ENCODE measurements at regions not wholly inside any gene's neighbourhood (a gene's known extent, or its start where the extent isn't known, plus 50 kb on each side); places are given as distances from the start of the nearest gene placed in this dataset.

DNA sequence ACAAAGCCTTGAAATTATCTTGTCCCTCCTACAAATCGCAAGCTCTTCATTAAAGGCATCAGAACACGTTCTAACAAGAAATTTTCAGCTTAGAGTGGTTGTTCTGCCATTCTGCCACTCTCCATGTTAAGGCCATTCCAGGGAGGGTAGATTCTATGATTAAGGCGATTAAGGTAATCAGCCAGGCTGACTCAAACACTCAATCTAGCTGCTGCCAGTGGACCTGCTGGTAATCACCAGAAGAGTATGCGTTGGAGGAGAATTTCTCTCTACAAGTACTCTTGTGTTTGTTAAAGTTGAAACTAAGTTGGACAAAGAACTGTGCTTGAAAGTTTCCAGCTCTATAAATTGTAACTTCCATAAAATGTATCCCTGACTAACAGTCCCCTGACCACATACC is 149.2 kb upstream of the COL1A2 start:
- TF ChIP-seq, protein P1, sequence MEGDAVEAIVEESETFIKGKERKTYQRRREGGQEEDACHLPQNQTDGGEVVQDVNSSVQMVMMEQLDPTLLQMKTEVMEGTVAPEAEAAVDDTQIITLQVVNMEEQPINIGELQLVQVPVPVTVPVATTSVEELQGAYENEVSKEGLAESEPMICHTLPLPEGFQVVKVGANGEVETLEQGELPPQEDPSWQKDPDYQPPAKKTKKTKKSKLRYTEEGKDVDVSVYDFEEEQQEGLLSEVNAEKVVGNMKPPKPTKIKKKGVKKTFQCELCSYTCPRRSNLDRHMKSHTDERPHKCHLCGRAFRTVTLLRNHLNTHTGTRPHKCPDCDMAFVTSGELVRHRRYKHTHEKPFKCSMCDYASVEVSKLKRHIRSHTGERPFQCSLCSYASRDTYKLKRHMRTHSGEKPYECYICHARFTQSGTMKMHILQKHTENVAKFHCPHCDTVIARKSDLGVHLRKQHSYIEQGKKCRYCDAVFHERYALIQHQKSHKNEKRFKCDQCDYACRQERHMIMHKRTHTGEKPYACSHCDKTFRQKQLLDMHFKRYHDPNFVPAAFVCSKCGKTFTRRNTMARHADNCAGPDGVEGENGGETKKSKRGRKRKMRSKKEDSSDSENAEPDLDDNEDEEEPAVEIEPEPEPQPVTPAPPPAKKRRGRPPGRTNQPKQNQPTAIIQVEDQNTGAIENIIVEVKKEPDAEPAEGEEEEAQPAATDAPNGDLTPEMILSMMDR (conservative IDR thresholded peaks at IDR 0.05) = no peak
- TF ChIP-seq EZH2 (IDR thresholded peaks at IDR 0.05; ENCODE audit: low read depth) = no peak
